ENCODE measurements at regions not wholly inside any gene's neighbourhood (a gene's known extent, or its start where the extent isn't known, plus 50 kb on each side); places are given as distances from the start of the nearest gene placed in this dataset.
"Not testable (repeated sequence)": the region's sequence is repeated elsewhere in the genome, so short reads cannot be mapped to it uniquely, and the experiment has no call there.

DNA sequence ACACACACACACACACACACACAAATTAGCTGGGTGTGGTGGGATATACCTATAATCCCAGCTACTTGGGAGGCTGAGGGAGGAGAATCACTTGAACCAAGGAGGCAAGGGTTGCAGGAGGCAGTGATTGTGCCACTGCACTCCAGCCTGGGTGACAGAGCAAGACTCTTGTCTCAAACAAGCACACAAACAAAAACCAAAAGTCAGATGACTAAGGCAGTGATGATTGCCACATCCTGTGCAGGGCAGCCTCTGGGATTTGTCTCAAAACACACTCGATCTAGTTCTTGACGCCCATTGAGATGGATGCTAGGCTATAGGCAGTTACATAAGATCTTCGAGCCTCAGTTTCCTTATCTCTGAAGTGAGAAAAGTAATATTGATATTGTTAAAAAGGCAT, 183.1 kb upstream of the NOTCH2NLA start:
- not testable (repeated sequence) for H3K9me3 ChIP-seq; H3K4me1 ChIP-seq; H3K36me3 ChIP-seq; H3K27ac ChIP-seq; H3K4me3 ChIP-seq; H3K27me3 ChIP-seq; ATAC-seq (ENCODE audit: low FRiP score in 2 of 2)
- WGBS, 2 donors: 25% methylated on average over 1 of the region's 3 CpGs; no CpG with 5 or more reads in 1 of the 2 donors
- peak in 1 of 2 donors; percentile 38 for DNase-seq
- TF ChIP-seq POLR2AphosphoS5 (IDR thresholded peaks at IDR 0.05): peak; percentile 29 to 67

DNA sequence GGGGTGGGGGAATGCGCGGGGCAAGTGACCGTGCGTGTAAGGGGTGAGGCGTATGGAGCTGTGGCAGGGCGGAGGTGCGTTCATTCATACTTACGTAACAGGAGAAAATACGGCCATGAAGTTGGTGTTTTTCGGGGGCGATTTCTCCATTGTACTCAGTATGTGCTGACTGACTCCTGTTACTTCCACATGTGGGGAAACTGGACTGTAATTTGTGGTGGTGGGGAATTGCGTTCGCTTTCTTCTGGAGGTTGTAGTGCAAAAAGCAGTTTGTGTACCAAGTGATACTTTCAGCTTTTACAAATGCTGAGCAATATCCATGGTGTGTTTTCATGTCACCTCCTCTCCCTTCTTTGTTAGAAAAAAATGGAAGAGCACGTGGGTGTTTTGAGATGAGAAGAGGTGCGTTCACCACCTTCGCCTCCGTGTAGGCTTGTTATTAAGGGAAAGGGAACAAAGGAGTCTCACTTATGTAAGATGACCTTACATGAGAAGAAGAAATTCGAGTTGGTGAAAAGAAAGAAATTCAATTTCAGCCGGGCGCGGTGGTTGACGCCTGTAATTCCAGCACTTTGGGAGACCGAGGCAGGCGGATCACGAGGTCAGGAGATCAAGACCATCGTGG, 181.1 kb upstream of the NOTCH2NLA start:
- Histone ChIP-seq H3K4me3 (peak overlapping the region in 1 of 4 donors; percentile 8), H3K27ac (peak overlapping the region in 2 of 4 donors; percentile 41 to 58)
- DNase-seq (peak in 1 of 2 donors; percentile 22), ATAC-seq (ENCODE audit: low FRiP score in 2 of 2) (peak; percentile 74 to 96)
- H3K9me3 ChIP-seq, H3K4me1 ChIP-seq, H3K36me3 ChIP-seq, H3K27me3 ChIP-seq: not testable (repeated sequence)
- 31 to 33% methylated on average over 21 to 24 of the region's 26 CpGs for WGBS, 2 donors
- TF ChIP-seq POLR2A (IDR thresholded peaks at IDR 0.05) (peak in 2 of 4 donors; percentile 32 to 57), POLR2AphosphoS5 (IDR thresholded peaks at IDR 0.05) (peak; percentile 30 to 70)

DNA sequence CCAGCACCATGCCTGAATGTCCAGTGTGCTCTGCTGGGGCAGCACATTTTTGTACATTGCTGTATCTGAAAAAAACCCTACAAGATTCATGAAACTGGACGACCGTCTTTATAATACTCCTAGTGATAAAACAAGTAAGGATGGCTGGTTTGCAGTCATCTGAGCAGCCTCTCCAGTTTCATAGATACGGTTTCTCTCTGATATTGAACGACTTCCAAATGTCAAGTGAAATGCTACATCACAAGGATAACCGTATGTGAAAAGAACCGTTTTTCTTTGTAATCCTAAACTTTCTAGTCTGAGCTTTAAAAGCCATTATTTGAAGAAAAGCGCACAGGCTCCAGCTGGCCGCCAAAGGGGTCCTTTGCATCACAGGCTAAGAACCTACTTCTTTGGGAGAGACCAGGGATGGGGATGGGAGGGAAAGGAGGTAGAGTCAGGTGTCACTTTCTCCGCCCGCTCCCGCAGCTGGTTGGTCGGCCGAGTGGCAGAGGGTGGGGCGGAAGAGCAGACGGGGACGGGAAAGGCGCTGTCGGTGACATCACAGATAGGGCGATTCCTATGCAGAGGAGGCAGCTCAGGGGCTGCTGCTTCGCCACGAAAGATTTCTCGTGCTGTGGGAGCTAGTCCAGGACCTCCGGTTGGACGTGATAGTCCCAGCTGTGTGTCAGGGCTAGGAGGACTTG, 180.4 kb upstream of the NOTCH2NLA start:
- not testable (repeated sequence) for H3K4me3 ChIP-seq
- peak overlapping the region in 2 of 4 donors; percentile 41 to 58 for H3K27ac ChIP-seq
- peak; percentile 59 to 96 for ATAC-seq (ENCODE audit: low FRiP score in 2 of 2)

DNA sequence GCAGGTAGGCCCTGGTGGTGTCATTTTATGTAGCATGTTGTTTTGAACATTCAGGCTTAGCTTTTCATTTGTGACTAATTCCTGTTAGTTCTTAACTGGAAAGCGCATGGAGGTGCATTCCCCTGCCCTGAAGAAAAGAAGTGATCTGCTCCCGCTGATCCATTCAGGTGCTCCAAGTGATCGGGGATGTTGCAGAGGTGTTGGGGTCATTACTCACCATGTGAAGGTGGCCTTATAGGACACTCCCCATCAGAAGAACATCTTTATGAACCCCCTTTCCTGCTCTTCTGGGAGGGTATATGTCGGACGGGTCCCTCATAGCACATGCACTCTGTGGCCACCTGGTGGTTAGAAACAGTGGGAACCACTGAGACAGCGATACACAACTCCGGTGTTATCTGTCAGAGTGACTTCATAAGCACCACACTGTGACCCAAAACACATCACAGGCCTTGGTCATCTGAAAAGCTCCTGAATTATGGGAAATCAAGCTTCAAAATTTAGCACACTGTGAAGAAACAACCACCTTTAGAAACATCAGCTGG, 172.5 kb upstream of the NOTCH2NLA start:
- not testable (repeated sequence) for H3K4me3 ChIP-seq, H3K27ac ChIP-seq, H3K4me1 ChIP-seq, H3K27me3 ChIP-seq, DNase-seq, H3K36me3 ChIP-seq, H3K9me3 ChIP-seq
- TF ChIP-seq, protein P1, sequence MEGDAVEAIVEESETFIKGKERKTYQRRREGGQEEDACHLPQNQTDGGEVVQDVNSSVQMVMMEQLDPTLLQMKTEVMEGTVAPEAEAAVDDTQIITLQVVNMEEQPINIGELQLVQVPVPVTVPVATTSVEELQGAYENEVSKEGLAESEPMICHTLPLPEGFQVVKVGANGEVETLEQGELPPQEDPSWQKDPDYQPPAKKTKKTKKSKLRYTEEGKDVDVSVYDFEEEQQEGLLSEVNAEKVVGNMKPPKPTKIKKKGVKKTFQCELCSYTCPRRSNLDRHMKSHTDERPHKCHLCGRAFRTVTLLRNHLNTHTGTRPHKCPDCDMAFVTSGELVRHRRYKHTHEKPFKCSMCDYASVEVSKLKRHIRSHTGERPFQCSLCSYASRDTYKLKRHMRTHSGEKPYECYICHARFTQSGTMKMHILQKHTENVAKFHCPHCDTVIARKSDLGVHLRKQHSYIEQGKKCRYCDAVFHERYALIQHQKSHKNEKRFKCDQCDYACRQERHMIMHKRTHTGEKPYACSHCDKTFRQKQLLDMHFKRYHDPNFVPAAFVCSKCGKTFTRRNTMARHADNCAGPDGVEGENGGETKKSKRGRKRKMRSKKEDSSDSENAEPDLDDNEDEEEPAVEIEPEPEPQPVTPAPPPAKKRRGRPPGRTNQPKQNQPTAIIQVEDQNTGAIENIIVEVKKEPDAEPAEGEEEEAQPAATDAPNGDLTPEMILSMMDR (IDR thresholded peaks at IDR 0.05): peak in 5 of 6 experiments; percentile 27 to 48 (median 44)
- peak; percentile 49 to 75 for ATAC-seq (ENCODE audit: low FRiP score in 2 of 2)
- 26 to 37% methylated on average over 5 to 7 of the region's 7 CpGs for WGBS, 2 donors

More for the DNA sequence above, 180.4 kb upstream of the NOTCH2NLA start:
- peak; percentile 41 to 50 for DNase-seq
- not testable (repeated sequence) for H3K36me3 ChIP-seq, H3K27me3 ChIP-seq, H3K9me3 ChIP-seq, H3K4me1 ChIP-seq
- 34 to 48% methylated on average over 4 to 6 of the region's 24 CpGs for WGBS, 2 donors

DNA sequence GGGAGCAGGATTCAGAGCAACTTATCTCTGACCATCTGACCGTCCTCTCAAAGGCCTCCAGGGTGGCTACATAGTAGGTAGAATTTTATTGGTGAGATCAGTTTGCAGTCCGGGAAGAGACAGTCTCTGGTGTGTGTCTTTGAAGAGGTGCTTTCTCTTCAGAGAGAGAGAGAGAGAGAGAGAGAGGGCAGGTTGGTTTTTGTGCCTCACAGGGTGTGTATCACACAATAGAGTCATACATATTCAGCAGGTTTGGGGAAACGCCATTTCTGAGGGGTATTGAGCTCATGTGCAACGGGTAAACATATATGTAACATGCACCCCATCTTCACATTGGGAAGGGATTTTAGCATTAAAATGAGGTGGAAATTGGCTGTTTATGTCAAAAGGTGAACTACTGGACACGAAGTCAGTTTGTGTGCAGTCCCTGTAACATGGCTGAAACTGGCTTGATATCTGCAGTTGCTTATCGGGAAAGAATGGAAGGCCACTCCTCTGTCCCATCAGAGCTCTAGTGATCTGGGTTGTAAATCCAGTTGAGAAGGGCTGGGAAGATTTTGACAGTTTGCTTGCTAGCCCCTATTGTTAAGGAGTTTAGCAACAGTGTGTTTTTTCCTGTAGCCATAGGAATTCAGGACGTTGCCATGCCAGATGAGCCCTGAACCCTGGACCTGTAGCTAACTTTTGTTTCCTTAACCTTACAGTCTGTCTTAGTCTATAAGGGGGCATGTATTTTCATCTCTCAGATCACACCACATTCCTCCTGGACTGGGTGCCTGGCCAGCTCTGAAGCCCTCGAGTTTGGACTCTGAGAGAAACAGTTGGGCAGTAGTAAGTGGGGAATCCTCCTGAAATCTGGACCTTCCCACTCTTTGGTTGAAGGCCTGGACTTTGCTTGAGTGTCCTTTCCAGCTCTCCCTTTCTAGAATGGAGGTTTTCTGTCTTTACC, 171.6 kb upstream of the NOTCH2NLA start:
- H3K9me3 ChIP-seq; ATAC-seq (ENCODE audit: low FRiP score in 2 of 2); H3K4me1 ChIP-seq; H3K27ac ChIP-seq; H3K36me3 ChIP-seq; H3K4me3 ChIP-seq; DNase-seq; H3K27me3 ChIP-seq: not testable (repeated sequence)
- 78 to 79% methylated on average over 8 of the region's 8 CpGs for WGBS, 2 donors

DNA sequence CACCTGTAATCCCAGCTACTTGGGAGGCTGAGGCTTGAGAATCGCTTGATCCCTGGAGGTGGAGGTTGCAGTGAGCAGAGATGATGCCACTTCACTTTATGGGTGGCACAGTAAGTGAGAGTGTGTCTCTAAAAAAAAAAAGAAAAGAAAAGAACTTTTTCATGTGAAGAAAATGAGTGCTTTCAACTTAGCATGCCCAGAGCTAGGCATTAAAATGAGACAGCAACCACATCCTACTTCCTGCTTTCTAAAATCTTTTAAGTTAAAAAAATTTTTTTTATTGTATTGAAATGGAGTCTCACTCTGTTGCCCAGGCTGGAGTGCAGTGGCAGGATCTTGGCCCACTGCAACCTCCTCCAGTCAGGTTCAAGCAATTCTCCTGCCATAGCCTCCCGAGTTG, 170.4 kb upstream of the NOTCH2NLA start:
- not testable (repeated sequence) for H3K4me3 ChIP-seq; H3K27ac ChIP-seq; H3K27me3 ChIP-seq; DNase-seq; H3K4me1 ChIP-seq; ATAC-seq (ENCODE audit: low FRiP score in 2 of 2); H3K36me3 ChIP-seq; H3K9me3 ChIP-seq
- WGBS, 2 donors: 90 to 95% methylated on average over 2 of the region's 2 CpGs

DNA sequence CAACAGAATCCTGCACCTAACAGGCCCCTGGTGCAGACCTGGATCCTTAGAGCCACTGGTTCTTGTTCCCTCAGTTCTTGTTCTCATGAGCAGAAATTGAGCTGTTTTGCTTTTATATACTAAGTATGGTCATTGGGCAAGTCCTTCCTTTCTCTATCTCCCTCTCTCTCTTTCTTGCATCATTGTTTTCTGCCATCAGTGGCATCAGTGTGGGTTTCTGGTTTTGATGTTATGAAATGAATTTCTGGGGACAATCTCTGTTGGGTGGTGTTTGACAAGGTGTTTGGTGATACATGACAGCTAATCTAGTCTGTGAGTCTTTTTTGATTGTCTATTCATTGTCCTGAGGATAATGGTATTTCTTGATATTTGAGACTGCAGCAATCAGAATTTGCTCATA, 168.0 kb upstream of the NOTCH2NLA start:
- not testable (repeated sequence) for H3K4me3 ChIP-seq; ATAC-seq (ENCODE audit: low FRiP score in 2 of 2); H3K27ac ChIP-seq; H3K36me3 ChIP-seq; DNase-seq; H3K27me3 ChIP-seq; H3K4me1 ChIP-seq; H3K9me3 ChIP-seq

DNA sequence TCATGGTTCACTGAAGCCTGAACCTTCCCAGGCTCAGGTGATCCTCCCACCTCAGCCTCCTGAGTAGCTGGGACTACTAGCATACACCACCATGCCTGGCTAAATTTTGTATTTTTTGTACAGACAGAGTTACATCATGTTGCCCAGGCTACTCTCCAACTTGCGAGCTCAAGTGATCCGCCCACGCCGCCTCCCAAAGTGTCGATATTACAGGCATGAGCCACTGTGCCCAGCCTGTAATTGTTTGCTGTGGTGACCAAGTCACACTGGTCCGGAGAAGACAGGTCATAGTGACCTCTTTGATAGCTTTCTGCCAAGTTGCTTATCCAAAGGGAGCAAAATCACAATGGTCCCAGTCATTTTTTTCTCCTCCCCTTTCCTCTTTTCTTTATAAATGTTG, 167.4 kb upstream of the NOTCH2NLA start:
- not testable (repeated sequence) for H3K4me3 ChIP-seq, H3K4me1 ChIP-seq, H3K27me3 ChIP-seq, H3K9me3 ChIP-seq, H3K27ac ChIP-seq, H3K36me3 ChIP-seq, DNase-seq
- 94 to 100% methylated on average over 1 to 6 of the region's 6 CpGs for WGBS, 2 donors
- ATAC-seq (ENCODE audit: low FRiP score in 2 of 2): peak in 1 of 2 donors; percentile 56

DNA sequence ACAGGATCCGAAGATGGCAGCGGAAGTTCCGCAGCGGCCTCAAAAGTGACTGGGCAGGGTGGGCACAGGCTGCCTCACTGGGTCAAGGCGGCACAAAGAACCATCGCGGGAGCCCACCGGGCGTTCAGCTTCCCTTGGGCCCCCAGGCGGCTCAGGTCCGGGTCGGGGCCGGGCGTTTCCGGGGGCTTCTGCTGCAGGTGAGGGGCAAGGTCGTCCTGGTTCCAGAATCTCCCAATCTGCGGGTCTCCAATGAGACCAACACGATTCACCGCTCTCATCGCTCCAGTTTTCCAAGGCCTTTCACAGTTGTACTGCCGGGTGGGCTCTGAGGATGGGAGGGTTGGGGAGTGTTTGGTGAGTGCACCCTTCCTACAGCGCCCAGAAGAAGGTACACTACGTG, 165.0 kb upstream of the NOTCH2NLA start:
- H3K27me3 ChIP-seq; H3K36me3 ChIP-seq; H3K9me3 ChIP-seq; H3K4me3 ChIP-seq; DNase-seq; H3K4me1 ChIP-seq; H3K27ac ChIP-seq; ATAC-seq (ENCODE audit: low FRiP score in 2 of 2): not testable (repeated sequence)
- 75% methylated on average over 7 of the region's 23 CpGs; no CpG with 5 or more reads in 1 of the 2 donors for WGBS, 2 donors

DNA sequence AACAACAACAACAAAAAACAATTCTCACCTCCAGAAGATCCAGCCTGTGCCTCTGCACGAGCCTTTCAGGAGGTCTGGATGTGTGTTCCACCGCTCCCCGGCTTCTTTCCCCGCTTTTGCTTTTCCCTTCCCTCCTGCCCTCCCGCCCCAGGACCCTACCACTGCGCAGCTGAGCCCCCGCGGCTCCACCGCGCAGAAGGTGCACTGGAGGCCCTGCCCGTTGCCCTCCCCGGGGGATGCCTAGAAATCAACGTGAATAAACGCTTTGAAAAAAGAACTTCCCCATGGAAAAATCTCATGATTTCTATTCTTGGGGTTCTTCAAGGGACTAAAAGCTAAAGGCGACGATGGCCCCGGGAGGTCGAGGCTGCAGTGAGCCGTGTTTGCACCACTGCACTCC, 164.3 kb upstream of the NOTCH2NLA start:
- H3K4me3 ChIP-seq; H3K27ac ChIP-seq; H3K9me3 ChIP-seq; H3K27me3 ChIP-seq; ATAC-seq (ENCODE audit: low FRiP score in 2 of 2); H3K4me1 ChIP-seq; H3K36me3 ChIP-seq: not testable (repeated sequence)
- DNase-seq: peak in 1 of 2 donors; percentile 58
- WGBS, 2 donors: 35 to 55% methylated on average over 13 to 18 of the region's 19 CpGs

DNA sequence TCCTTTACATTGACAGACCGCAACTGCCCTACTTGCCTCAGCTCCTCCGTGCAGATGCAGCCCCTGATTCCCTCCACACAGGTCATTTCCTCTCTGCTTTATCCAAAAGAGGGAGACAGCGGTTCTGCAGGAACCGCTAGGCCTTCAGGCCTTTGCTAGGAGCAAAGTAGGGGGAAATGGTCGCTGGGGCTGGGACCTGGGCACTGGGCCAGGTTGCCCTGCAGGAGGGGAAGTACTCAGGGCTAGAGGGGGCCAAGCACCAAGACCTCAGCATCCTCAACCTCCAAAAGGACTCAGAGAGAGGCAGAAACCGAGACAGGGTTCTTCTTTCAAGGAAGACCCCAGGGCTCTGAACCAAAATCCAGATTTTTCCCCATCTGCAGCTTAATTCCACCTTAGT, 160.4 kb upstream of the NOTCH2NLA start:
- not testable (repeated sequence) for H3K4me1 ChIP-seq; H3K4me3 ChIP-seq; H3K36me3 ChIP-seq; DNase-seq; ATAC-seq (ENCODE audit: low FRiP score in 2 of 2); H3K27ac ChIP-seq; H3K27me3 ChIP-seq; H3K9me3 ChIP-seq
- 58% methylated on average over 4 of the region's 6 CpGs; no CpG with 5 or more reads in 1 of the 2 donors for WGBS, 2 donors

All from upper lobe of left lung (tissue), 6 donors.